HG03196 (cell line): ENCODE measurements at regions not wholly inside any gene's neighbourhood (a gene's known extent, or its start where the extent isn't known, plus 50 kb on each side); places are given as distances from the start of the nearest gene placed in this dataset.
"Not testable (repeated sequence)": the region's sequence is repeated elsewhere in the genome, so short reads cannot be mapped to it uniquely, and the experiment has no call there.

Source experiments
- ATAC-seq: cut with Tn5 transposase; IDR thresholded peaks from one replicate; pipeline ENCODE4 v1.9.1; 2021; ENCODE audit not compliant: unreplicated experiment

- no peak for ATAC-seq
Measured at GRCh38 chr5:24232929-24233498, 411.8 kb downstream of the CDH10 start.

- no peak for ATAC-seq
Measured at GRCh38 chr5:24235946-24236345, 408.8 kb downstream of the CDH10 start.

- no peak for ATAC-seq
Measured at GRCh38 chr5:24245821-24246220, 399.0 kb downstream of the CDH10 start.

GRCh38 chr5:24264547-24264946 is 380.2 kb downstream of the CDH10 start:
- ATAC-seq: no peak

GRCh38 chr5:24265306-24265705 is 379.5 kb downstream of the CDH10 start:
- no peak for ATAC-seq

- no peak for ATAC-seq
Measured at GRCh38 chr5:24268482-24269056, 376.2 kb downstream of the CDH10 start.

GRCh38 chr5:24271702-24272118 is 373.1 kb downstream of the CDH10 start:
- not testable (repeated sequence) for ATAC-seq

GRCh38 chr5:24272741-24273140 is 372.0 kb downstream of the CDH10 start:
- ATAC-seq: no peak

- ATAC-seq: no peak
Measured at GRCh38 chr5:24280215-24280614, 364.6 kb downstream of the CDH10 start.

GRCh38 chr5:24281818-24282217 is 363.0 kb downstream of the CDH10 start:
- ATAC-seq: no peak

- ATAC-seq: no peak
Measured at GRCh38 chr5:24289582-24290335, 355.0 kb downstream of the CDH10 start.

GRCh38 chr5:24290536-24290935 is 354.2 kb downstream of the CDH10 start:
- no peak for ATAC-seq

- ATAC-seq: no peak
Measured at GRCh38 chr5:24291916-24292315, 352.9 kb downstream of the CDH10 start.

GRCh38 chr5:24294333-24294732 is 350.4 kb downstream of the CDH10 start:
- no peak for ATAC-seq

- ATAC-seq: no peak
Measured at GRCh38 chr5:24314106-24314505, 330.7 kb downstream of the CDH10 start.

- no peak for ATAC-seq
Measured at GRCh38 chr5:24320643-24321042, 324.1 kb downstream of the CDH10 start.

- no peak for ATAC-seq
Measured at GRCh38 chr5:24325306-24325832, 319.4 kb downstream of the CDH10 start.

- no peak for ATAC-seq
Measured at GRCh38 chr5:24331531-24331930, 313.2 kb downstream of the CDH10 start.

GRCh38 chr5:24347158-24347557 is 297.6 kb downstream of the CDH10 start:
- ATAC-seq: no peak

- ATAC-seq: no peak
Measured at GRCh38 chr5:24351285-24351684, 293.5 kb downstream of the CDH10 start.

- no peak for ATAC-seq
Measured at GRCh38 chr5:24353016-24353415, 291.8 kb downstream of the CDH10 start.

GRCh38 chr5:24353611-24354010 is 291.2 kb downstream of the CDH10 start:
- ATAC-seq: no peak
